GM23338 (cell line): ENCODE measurements at regions not wholly inside any gene's neighbourhood (a gene's known extent, or its start where the extent isn't known, plus 50 kb on each side); places are given as distances from the start of the nearest gene placed in this dataset.

ENCODE experiments used
- CREB1 ChIP-seq: fragments of 250-450 bp; sonication (Bioruptor Pico); IDR thresholded peaks from 2 replicates; pipeline ENCODE4 v1.5.0; 2020; ENCODE audit warnings: low read depth, mild to moderate bottlenecking, moderate library complexity
- EZH2 ChIP-seq: fragments of 200-600 bp; sonication (generic); IDR thresholded peaks from one replicate; pipeline ENCODE4 v1.8.0; 2017; ENCODE audit warnings: antibody characterized with exemption, mild to moderate bottlenecking, low read depth; ENCODE audit not compliant: unreplicated experiment
- POLR2AphosphoS5 ChIP-seq: IDR thresholded peaks from 2 replicates; pipeline ENCODE4 v1.6.1; 2016; ENCODE audit warnings: antibody characterized with exemption, low read depth
- ZNF331 ChIP-seq: fragments of 250-450 bp; sonication (Bioruptor Pico); IDR thresholded peaks from 2 replicates; pipeline ENCODE4 v1.5.0; 2020; ENCODE audit warnings: low read depth, mild to moderate bottlenecking, moderate library complexity
- TF ChIP-seq, protein P1 (sequence below): IDR thresholded peaks from 2 replicates; pipeline ENCODE4 v1.6.1; 2016; ENCODE audit warnings: antibody characterized with exemption
- TF ChIP-seq, protein P2 (sequence below), 2 experiments: fragments of 200-600 bp in 1 of 2; sonication (generic) in 1 of 2; conservative IDR thresholded peaks; 2 replicates each; pipeline versions ENCODE4 v1.5.1 to v1.6.1; 2016 to 2017; ENCODE audit warnings: antibody characterized with exemption in 2 of 2, low read depth in 2 of 2, mild to moderate bottlenecking in 2 of 2, moderate library complexity in 1 of 2

DNA sequence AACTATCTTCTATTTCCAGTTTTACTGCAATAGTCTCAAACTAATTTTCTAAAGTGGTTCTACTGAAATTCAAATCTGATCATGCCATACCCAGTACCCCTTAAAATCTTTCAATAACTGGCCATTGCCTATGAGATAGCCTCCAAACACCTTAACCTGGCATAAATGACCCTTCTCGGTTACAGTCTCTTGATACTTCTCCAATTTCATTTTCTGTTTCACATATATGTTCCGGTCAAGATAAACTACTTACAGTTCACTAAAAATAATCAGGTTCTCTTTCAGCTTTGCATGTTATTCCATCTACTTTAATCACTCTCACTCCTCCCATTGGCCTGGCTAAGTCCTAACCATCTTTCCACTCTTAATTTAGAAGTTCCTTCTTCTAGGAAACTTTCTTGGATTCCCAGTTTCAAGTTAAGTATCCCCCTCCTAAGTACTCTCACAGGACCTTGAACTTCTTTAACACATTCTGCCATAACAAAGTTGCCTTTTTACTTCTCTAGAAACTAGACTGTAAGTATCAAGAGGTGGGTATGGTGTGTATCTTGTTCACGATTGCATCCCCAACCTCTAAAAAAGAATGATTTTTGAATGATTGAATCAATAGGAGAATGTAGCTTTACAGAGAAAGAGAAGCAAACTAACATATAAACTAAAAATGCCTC is 110.2 kb upstream of the RBBP8 start:
- TF ChIP-seq CREB1 = no peak
- TF ChIP-seq, protein P1, sequence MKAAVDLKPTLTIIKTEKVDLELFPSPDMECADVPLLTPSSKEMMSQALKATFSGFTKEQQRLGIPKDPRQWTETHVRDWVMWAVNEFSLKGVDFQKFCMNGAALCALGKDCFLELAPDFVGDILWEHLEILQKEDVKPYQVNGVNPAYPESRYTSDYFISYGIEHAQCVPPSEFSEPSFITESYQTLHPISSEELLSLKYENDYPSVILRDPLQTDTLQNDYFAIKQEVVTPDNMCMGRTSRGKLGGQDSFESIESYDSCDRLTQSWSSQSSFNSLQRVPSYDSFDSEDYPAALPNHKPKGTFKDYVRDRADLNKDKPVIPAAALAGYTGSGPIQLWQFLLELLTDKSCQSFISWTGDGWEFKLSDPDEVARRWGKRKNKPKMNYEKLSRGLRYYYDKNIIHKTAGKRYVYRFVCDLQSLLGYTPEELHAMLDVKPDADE = no peak
- TF ChIP-seq POLR2AphosphoS5 = no peak
- TF ChIP-seq EZH2 = no peak
- TF ChIP-seq ZNF331 = no peak
- TF ChIP-seq, protein P2, sequence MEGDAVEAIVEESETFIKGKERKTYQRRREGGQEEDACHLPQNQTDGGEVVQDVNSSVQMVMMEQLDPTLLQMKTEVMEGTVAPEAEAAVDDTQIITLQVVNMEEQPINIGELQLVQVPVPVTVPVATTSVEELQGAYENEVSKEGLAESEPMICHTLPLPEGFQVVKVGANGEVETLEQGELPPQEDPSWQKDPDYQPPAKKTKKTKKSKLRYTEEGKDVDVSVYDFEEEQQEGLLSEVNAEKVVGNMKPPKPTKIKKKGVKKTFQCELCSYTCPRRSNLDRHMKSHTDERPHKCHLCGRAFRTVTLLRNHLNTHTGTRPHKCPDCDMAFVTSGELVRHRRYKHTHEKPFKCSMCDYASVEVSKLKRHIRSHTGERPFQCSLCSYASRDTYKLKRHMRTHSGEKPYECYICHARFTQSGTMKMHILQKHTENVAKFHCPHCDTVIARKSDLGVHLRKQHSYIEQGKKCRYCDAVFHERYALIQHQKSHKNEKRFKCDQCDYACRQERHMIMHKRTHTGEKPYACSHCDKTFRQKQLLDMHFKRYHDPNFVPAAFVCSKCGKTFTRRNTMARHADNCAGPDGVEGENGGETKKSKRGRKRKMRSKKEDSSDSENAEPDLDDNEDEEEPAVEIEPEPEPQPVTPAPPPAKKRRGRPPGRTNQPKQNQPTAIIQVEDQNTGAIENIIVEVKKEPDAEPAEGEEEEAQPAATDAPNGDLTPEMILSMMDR (conservative IDR thresholded peaks at IDR 0.05; ENCODE audit: low read depth in 2 of 2) = no peak
